ENCODE measurements at regions not wholly inside any gene's neighbourhood (a gene's known extent, or its start where the extent isn't known, plus 50 kb on each side); places are given as distances from the start of the nearest gene placed in this dataset.

GRCh38 chr3:82030916-82031315, 269.5 kb upstream of the GBE1 start:
- Histone ChIP-seq H3K27me3 (ENCODE audit: low read depth) (no peaks in the 10 kb centered on the region), H3K4me3 (no peak overlapping the region), H3K9me3 (no peaks in the 10 kb centered on the region), H3K27ac (no peak overlapping the region), H3K4me1 (no peaks in the 10 kb centered on the region), H3K36me3 (no peaks in the 10 kb centered on the region)
- DNase-seq (no peak), ATAC-seq (no peak)
- intact Hi-C loops (cut with DNase I): no loop called here
- TF ChIP-seq, protein P1, sequence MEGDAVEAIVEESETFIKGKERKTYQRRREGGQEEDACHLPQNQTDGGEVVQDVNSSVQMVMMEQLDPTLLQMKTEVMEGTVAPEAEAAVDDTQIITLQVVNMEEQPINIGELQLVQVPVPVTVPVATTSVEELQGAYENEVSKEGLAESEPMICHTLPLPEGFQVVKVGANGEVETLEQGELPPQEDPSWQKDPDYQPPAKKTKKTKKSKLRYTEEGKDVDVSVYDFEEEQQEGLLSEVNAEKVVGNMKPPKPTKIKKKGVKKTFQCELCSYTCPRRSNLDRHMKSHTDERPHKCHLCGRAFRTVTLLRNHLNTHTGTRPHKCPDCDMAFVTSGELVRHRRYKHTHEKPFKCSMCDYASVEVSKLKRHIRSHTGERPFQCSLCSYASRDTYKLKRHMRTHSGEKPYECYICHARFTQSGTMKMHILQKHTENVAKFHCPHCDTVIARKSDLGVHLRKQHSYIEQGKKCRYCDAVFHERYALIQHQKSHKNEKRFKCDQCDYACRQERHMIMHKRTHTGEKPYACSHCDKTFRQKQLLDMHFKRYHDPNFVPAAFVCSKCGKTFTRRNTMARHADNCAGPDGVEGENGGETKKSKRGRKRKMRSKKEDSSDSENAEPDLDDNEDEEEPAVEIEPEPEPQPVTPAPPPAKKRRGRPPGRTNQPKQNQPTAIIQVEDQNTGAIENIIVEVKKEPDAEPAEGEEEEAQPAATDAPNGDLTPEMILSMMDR (IDR thresholded peaks at IDR 0.05): no peak

DNA sequence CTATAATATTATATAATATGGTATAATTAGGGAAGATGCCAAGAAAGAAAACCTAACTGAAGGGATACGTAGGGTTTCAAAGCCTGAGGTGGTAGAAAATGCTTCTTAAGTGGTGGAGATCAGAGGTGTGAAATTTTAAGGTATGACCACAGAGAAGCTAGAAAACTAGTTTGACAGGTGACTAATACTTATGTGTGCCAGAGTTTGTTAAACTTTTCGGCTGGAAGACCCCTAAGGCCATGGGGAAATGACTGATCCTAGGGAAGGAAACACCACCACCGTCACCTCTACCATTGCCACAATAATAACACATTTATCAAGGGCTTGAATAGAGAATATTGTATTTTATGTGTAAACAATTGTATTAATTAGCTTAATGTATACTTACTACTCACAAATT, 261.4 kb upstream of the GBE1 start:
- H3K4me1 ChIP-seq: no peaks in the 10 kb centered on the region
- no peaks in the 10 kb centered on the region for H3K36me3 ChIP-seq
- ATAC-seq: no peak
- no peaks in the 10 kb centered on the region for H3K27me3 ChIP-seq (ENCODE audit: low read depth)
- TF ChIP-seq, protein P1 (IDR thresholded peaks at IDR 0.05): no peak
- H3K9me3 ChIP-seq: no peaks in the 10 kb centered on the region
- intact Hi-C loops (cut with DNase I): no loop called here
- DNase-seq: no peak
- no peak overlapping the region for H3K27ac ChIP-seq
- H3K4me3 ChIP-seq: no peak overlapping the region

DNA sequence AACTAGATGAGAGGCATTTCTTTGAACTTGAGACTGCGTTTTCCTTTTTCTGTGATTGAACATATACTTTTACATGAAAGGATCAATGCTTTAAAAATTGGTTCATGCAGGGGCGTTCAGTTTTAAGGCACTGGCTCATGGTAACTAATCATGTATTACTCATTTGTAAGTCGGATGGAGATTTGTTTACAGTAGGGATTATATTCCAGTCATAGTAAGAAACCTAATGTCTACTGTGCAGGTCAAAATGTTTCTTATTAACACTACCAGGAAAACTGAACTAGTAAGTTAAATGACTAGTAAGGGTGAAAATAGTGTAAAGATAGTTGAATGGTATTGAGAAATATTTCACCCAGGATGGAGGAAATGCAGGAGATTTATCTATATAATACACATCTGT, 258.8 kb upstream of the GBE1 start:
- DNase-seq (no peak), ATAC-seq (no peak)
- Histone ChIP-seq H3K9me3 (no peaks in the 10 kb centered on the region), H3K27me3 (ENCODE audit: low read depth) (no peaks in the 10 kb centered on the region), H3K27ac (no peak overlapping the region), H3K4me3 (no peak overlapping the region), H3K36me3 (no peaks in the 10 kb centered on the region), H3K4me1 (no peaks in the 10 kb centered on the region)
- TF ChIP-seq, protein P1 (IDR thresholded peaks at IDR 0.05): no peak
- intact Hi-C loops (cut with DNase I): no loop called here

GRCh38 chr3:82015241-82015640, 253.8 kb upstream of the GBE1 start:
- no peak overlapping the region for H3K4me3 ChIP-seq
- TF ChIP-seq, protein P1 (IDR thresholded peaks at IDR 0.05): no peak
- H3K9me3 ChIP-seq: no peaks in the 10 kb centered on the region
- no peaks in the 10 kb centered on the region for H3K36me3 ChIP-seq
- H3K27ac ChIP-seq: no peak overlapping the region
- intact Hi-C loops (cut with DNase I): no loop called here
- no peaks in the 10 kb centered on the region for H3K4me1 ChIP-seq
- DNase-seq: no peak
- ATAC-seq: no peak
- no peaks in the 10 kb centered on the region for H3K27me3 ChIP-seq (ENCODE audit: low read depth)

GRCh38 chr3:82012775-82013174, 251.3 kb upstream of the GBE1 start:
- intact Hi-C loops (cut with DNase I): no loop called here

More at GRCh38 chr3:82012775-82013174, 251.3 kb upstream of the GBE1 start:
- DNase-seq (no peak), ATAC-seq (no peak)
- Histone ChIP-seq H3K27ac (no peak overlapping the region), H3K4me1 (no peaks in the 10 kb centered on the region), H3K36me3 (no peaks in the 10 kb centered on the region), H3K27me3 (ENCODE audit: low read depth) (no peaks in the 10 kb centered on the region), H3K9me3 (no peaks in the 10 kb centered on the region), H3K4me3 (no peak overlapping the region)
- TF ChIP-seq, protein P1 (IDR thresholded peaks at IDR 0.05): no peak
